HG02885 (cell line): ENCODE measurements at regions not wholly inside any gene's neighbourhood (a gene's known extent, or its start where the extent isn't known, plus 50 kb on each side); places are given as distances from the start of the nearest gene placed in this dataset.

ENCODE experiments used
- ATAC-seq: cut with Tn5 transposase; IDR thresholded peaks from one replicate; pipeline ENCODE4 v1.9.1; 2021; ENCODE audit warnings: mild to moderate bottlenecking; ENCODE audit not compliant: unreplicated experiment, poor library complexity

GRCh38 chr3:147737376-147737775 is 328.2 kb downstream of the ZIC1 start:
- no peak for ATAC-seq

DNA sequence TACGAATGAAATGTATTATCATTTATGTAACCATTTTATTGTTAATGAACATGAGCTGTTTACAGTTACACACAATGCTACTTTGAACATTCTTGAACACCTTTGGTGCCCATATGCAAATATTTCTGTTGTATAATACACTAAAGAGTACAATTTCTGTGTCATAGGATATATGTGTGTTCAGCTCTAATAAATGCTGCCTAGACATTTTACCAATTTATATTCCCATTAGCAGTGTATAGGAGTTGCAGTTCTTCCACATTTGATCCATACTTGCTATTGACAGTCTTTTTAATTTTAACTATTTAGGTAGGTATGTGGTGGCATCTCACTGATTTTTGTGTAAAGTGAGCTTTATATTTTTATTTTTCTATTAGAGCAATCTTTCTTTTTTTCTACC is 331.8 kb downstream of the ZIC1 start:
- no peak for ATAC-seq

- no peak for ATAC-seq
These were observed 335.8 kb downstream of the ZIC1 start for GRCh38 chr3:147744967-147745366.

DNA sequence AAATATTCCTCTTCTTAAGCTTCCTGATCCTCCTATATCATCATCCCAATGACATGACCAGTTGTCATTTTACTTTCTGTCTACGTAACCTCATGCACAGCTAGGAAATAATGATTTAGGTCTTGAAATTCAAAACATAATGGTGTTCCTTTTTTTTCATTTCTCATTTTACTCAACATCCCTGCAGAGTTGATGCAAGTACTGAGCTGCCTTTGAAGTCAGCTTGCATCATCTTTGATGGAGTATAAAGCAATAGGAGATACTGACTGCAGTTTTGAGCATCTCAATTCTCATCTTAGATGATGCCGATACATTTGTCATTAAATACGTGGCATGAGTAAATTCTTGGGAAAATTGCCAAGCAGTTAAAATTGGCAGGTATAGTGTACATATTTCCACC is 346.1 kb downstream of the ZIC1 start:
- ATAC-seq: no peak

DNA sequence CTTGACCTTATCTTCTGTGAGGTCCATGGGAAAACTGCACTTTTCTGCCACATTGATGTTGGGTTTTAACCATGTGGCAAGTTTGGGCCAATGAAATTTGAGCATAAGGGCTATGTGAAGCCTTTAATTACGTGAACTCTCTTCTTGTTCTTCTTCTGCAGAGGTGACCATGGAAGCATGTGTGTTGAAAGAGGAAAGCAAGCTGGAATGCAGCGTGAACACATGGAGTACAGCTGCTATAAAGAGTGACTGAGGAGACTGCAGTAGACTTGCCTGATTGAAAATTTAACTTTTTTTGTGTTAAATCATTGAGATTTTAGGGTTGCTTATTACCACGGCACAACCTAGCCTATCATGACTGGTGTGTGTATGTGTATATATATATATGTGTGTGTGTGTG is 347.3 kb downstream of the ZIC1 start:
- ATAC-seq: no peak

- ATAC-seq: no peak
These were observed 348.7 kb downstream of the ZIC1 start for GRCh38 chr3:147757866-147758265.

DNA sequence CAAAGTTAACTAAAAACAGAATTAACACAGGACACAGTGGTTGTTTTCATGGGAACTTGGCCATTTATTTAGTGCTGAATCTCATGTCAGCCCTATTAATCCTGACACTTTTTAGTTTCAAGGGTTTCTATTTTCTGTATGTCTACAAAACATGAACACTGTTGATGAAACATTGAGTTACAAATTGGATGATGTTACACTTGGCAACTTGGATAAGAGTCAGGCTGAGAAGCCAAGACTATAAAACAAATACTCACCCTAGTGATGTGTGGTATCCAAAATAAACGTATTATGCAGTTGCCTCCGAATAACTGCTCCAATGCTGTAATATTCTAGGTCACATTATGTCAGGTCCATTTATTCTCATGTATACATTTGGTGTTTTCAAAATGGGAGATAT is 349.6 kb downstream of the ZIC1 start:
- ATAC-seq: no peak

DNA sequence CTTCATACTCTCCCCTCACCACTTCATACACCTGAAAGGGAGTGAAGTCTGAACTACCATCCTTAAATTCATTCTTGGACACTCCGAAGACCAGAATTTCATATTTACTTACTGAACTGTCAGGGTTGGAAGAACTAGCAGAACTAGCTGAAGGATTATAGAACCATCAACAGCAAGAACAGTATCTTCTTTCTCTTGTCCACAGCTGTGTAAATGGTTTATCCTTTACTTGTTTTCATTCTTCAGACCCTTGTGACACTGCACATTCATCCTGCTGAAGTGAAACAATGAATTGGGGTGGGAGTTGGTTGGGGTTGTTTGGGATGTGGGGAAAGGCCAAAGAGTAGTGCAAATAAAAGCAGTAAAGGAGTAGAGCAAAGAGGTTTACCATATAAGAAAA is 350.9 kb downstream of the ZIC1 start:
- no peak for ATAC-seq

- no peak for ATAC-seq
These were observed 351.8 kb downstream of the ZIC1 start for GRCh38 chr3:147760941-147761340.

DNA sequence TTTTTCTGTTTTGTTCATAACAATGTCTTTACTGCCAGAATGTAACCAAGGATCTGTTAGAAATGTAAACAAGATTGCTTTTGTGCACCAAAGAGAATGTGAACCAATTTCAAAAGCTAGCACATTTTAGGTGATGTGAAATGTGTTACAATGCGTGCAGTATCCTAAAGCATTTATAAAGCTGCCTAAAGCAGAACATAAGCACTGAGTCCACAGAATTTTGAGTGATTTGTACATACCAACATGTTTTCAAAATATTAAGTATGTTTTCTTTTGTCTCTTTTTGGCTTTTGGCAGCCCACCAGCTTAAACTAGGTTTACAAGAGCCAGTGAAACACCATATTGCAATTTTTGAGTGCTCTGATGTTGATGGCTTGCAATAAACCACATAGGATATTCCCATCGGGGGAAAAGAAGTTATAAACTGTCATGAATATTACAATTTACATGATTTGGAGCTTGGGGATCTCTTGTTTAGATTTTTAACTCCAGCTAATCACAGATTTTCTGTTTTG is 364.0 kb downstream of the ZIC1 start:
- no peak for ATAC-seq

DNA sequence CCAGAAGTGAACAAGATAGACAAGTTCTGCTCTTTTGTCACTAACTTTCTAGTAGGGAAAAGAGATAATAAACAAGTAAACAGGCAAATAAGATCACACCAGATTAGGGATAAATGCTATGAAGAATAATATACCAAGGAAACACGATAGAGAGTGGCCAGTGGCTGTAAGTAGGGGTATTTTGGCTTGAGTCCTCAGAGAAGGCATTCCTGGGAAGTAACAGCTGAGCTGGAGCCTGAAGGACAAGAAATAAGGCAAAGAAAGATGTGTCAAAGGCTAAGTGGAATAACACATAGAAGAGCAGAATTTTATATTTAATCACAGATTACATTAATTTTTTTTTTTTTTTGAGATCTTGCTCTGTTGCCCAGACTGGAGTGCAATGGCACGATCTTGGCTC is 366.2 kb downstream of the ZIC1 start:
- no peak for ATAC-seq

- no peak for ATAC-seq
These were observed 366.8 kb downstream of the ZIC1 start for GRCh38 chr3:147775816-147776530.

GRCh38 chr3:147793841-147794240 is 384.7 kb downstream of the ZIC1 start:
- ATAC-seq: no peak

DNA sequence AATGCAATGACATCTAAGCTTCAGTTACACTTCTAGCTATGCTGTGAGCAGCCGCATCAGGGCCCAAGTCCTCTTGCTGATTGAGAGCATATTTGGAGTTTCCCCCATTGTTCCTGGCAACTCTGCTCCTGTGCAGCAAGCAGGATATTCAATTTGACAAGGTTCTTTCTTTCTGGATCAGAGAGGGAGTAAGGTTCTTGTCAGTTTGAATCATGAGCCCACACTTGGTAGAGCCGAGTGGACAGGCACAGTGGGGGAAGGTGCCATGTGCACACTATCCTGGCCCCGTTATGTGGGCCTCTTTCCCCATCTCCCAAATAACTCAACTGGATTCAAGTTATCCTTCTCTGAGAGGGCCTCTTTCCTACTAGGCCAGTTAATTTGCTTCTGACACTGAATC is 385.4 kb downstream of the ZIC1 start:
- no peak for ATAC-seq

GRCh38 chr3:147795418-147795817 is 386.3 kb downstream of the ZIC1 start:
- no peak for ATAC-seq

GRCh38 chr3:147797095-147797494 is 387.9 kb downstream of the ZIC1 start:
- ATAC-seq: no peak

DNA sequence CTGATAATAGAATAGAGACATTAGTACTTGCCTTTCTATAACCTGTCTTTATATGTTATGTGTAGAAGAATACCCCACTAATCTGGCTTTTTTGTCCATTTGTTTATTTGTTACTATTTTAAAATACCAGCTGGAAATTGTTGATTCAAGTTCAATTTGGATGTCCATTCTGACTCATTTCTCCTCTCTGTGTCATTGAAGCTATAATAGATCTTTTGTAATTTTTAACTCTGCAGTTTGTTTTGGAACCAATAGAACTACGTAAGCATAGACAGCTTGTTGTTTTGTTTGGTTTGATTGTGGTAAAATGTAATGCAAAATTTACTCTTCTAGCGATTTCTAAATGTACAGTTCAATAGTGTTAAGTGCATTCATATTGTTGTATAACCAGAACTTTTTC is 390.4 kb downstream of the ZIC1 start:
- ATAC-seq: no peak

DNA sequence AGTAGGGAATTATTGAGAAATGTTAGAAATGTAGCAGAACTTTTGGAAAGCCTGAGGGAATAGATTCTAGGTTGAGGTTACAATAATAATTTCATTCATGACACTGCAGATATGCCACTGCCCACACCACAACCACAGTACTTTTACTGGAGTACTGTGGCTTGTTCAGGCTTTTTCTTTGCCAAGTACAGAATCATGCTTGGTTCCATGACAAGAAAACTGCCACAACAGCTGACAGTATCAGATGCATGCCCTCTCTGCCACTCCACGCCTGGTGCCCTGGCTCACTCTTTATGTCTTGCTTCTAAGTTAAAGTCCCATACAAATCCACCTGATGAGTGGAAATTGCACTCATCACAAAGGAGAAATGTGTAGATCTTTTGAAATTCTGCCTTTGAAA is 398.6 kb downstream of the ZIC1 start:
- ATAC-seq: no peak

GRCh38 chr3:147809206-147809605 is 400.0 kb downstream of the ZIC1 start:
- no peak for ATAC-seq

GRCh38 chr3:147812186-147812911 is 403.2 kb downstream of the ZIC1 start:
- no peak for ATAC-seq

- no peak for ATAC-seq
These were observed 404.1 kb downstream of the ZIC1 start for GRCh38 chr3:147813256-147813655.

DNA sequence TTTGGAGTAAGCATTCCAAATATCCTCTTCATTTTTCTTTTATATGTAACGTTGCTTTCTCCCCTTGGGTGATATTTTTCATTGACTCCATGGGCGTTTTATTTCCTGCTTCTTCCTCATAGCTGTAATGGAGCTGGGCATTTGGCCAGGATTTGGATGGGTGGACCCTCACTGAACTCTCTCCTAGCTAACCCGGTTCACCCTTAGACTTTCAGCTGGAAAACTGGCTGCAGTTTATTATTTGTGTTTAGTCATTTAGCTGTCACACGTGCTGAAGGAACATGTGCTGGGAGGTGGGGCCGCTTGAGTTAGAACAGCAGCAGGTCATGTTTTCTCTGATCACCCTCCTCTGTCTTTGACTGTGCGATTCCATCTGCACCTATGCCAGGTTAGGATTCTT is 407.6 kb downstream of the ZIC1 start:
- ATAC-seq: no peak
